Ishikawa (cell line): ENCODE measurements at regions not wholly inside any gene's neighbourhood (a gene's known extent, or its start where the extent isn't known, plus 50 kb on each side); places are given as distances from the start of the nearest gene placed in this dataset.

Experiments
- CEBPB ChIP-seq: IDR thresholded peaks from 2 replicates; pipeline ENCODE4 v1.6.1; 2012
- CREB1 ChIP-seq: IDR thresholded peaks from 2 replicates; pipeline ENCODE4 v1.6.1; 2012; ENCODE audit warnings: low read depth
- EP300 ChIP-seq: IDR thresholded peaks from 2 replicates; pipeline ENCODE4 v1.6.1; 2012; ENCODE audit warnings: borderline replicate concordance
- FOXM1 ChIP-seq: IDR thresholded peaks from 2 replicates; pipeline ENCODE4 v1.6.1; 2012; ENCODE audit warnings: low read depth, borderline replicate concordance
- MAX ChIP-seq: IDR thresholded peaks from 2 replicates; pipeline ENCODE4 v1.6.1; 2012
- NFIC ChIP-seq: IDR thresholded peaks from 2 replicates; pipeline ENCODE4 v1.6.1; 2012
- RAD21 ChIP-seq: IDR thresholded peaks from 2 replicates; pipeline ENCODE4 v1.6.1; 2012; ENCODE audit warnings: low read depth
- REST ChIP-seq: IDR thresholded peaks from 2 replicates; pipeline ENCODE4 v1.6.1; 2012; ENCODE audit warnings: low read depth, mild to moderate bottlenecking
- TAF1 ChIP-seq: IDR thresholded peaks from 2 replicates; pipeline ENCODE4 v1.6.1; 2012; ENCODE audit warnings: low read depth, mild to moderate bottlenecking
- TCF12 ChIP-seq: IDR thresholded peaks from 2 replicates; pipeline ENCODE4 v1.6.1; 2012; ENCODE audit warnings: low read depth
- TEAD4 ChIP-seq: IDR thresholded peaks from 2 replicates; pipeline ENCODE4 v1.6.1; 2012
- YY1 ChIP-seq: IDR thresholded peaks from 2 replicates; pipeline ENCODE4 v1.6.1; 2012; ENCODE audit warnings: low read depth

GRCh38 chr2:226554701-226555100 is 244.9 kb downstream of the IRS1 start:
- TF ChIP-seq FOXM1 = no peak
- TF ChIP-seq EP300 = no peak
- no peak for TF ChIP-seq TAF1
- TF ChIP-seq REST = no peak
- TF ChIP-seq TCF12 = no peak
- TF ChIP-seq YY1 = no peak
- no peak for TF ChIP-seq MAX
- TF ChIP-seq CREB1 = no peak
- no peak for TF ChIP-seq RAD21
- TF ChIP-seq NFIC = no peak
- TF ChIP-seq TEAD4 = no peak
- no peak for TF ChIP-seq CEBPB
